Prostate gland (tissue), 2 donors: ENCODE measurements at regions not wholly inside any gene's neighbourhood (a gene's known extent, or its start where the extent isn't known, plus 50 kb on each side); places are given as distances from the start of the nearest gene placed in this dataset.

Experiments
- DNase-seq: peaks from one replicate; pipeline ENCODE4 v3.0.0-alpha.2; 2019; ENCODE audit warnings: low spot score
- H3K27ac ChIP-seq, 2 donors: fragments of 200-600 bp; sonication (generic); 2 replicates each; pipeline ENCODE4 v1.5.1; 2017 to 2019
- H3K27me3 ChIP-seq: fragments of 200-600 bp; sonication (generic); replicated peaks from 2 replicates; pipeline ENCODE4 v1.5.1; 2019; ENCODE audit not compliant: insufficient read depth
- H3K36me3 ChIP-seq, 2 donors: fragments of 200-600 bp; sonication (generic); 1 replicate in 1 of 2; 2 replicates in 1 of 2; pipeline versions ENCODE4 v1.5.1 to v1.8.1; 2017 to 2019
- H3K4me1 ChIP-seq: fragments of 200-600 bp; sonication (generic); replicated peaks from 2 replicates; pipeline ENCODE4 v1.5.1; 2019
- H3K4me3 ChIP-seq, 2 donors: fragments of 200-600 bp; sonication (generic); 2 replicates each; pipeline ENCODE4 v1.5.1; 2017 to 2019
- H3K9me3 ChIP-seq: fragments of 200-600 bp; sonication (generic); 2 replicates; pipeline ENCODE4 v1.5.1; 2017
- POLR2A ChIP-seq: fragments of 450-650 bp; IDR thresholded peaks from one replicate; pipeline ENCODE4 v1.6.1; 2016; ENCODE audit warnings: antibody characterized with exemption, mild to moderate bottlenecking
- POLR2AphosphoS5 ChIP-seq: sonication (generic); formaldehyde crosslinking; IDR thresholded peaks from one replicate; pipeline ENCODE4 v1.6.1; 2017; ENCODE audit warnings: antibody characterized with exemption
- WGBS: methylation state at CpG from one replicate; pipeline ENCODE4 v1.1.5; 2018; 5-methylcytosine and 5-hydroxymethylcytosine counted together
- intact Hi-C: fragments of 100-400 bp; cut with DNase I; formaldehyde crosslinking; loops from one replicate; pipeline ENCODE4 v1.14.2; 2022
- TF ChIP-seq, protein P1 (sequence below), 4 experiments: fragments of 200-600 bp in 2 of 4; fragments of 450-650 bp in 2 of 4; sonication (generic) in 2 of 4; IDR thresholded peaks; 1 replicate in 3 of 4; 2 replicates in 1 of 4; pipeline ENCODE4 v1.5.1; 2016 to 2019; ENCODE audit warnings: antibody characterized with exemption in 4 of 4, mild to moderate bottlenecking in 2 of 4, moderate library complexity in 2 of 4

DNA sequence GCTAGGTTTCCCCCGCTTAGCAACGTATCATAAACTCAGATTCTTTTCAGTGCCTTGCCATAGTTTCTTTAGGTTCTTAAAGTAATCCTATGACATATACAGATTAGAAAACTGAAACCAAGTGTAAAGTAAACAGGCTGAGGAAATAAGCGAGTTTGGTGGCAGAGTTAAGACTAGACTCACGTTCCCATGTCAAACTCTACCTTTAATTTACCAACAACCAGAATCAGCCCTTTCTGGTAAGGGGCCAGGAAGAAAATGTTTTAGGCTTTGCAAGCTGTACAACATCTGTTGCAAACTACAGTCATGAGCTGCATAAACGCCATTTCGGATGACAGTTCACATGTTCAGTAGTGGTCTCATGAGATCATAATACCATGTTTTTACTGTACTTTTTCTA lies 128.0 kb upstream of the PRICKLE2 start:
- intact Hi-C loops = no loop called here
- no peaks in the 10 kb centered on the region for H3K4me1 ChIP-seq
- DNase-seq = no peak
- H3K9me3 ChIP-seq = no peaks in the 10 kb centered on the region
- TF ChIP-seq POLR2A (no peak), POLR2AphosphoS5 (no peak)
- TF ChIP-seq, protein P1, sequence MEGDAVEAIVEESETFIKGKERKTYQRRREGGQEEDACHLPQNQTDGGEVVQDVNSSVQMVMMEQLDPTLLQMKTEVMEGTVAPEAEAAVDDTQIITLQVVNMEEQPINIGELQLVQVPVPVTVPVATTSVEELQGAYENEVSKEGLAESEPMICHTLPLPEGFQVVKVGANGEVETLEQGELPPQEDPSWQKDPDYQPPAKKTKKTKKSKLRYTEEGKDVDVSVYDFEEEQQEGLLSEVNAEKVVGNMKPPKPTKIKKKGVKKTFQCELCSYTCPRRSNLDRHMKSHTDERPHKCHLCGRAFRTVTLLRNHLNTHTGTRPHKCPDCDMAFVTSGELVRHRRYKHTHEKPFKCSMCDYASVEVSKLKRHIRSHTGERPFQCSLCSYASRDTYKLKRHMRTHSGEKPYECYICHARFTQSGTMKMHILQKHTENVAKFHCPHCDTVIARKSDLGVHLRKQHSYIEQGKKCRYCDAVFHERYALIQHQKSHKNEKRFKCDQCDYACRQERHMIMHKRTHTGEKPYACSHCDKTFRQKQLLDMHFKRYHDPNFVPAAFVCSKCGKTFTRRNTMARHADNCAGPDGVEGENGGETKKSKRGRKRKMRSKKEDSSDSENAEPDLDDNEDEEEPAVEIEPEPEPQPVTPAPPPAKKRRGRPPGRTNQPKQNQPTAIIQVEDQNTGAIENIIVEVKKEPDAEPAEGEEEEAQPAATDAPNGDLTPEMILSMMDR (IDR thresholded peaks at IDR 0.05) = no peak
- 55% methylated on average over 6 of the region's 6 CpGs for WGBS
- H3K36me3 ChIP-seq = no peaks in the 10 kb centered on the region
- no peak overlapping the region for H3K4me3 ChIP-seq
- no peak overlapping the region for H3K27ac ChIP-seq
- H3K27me3 ChIP-seq = no peaks in the 10 kb centered on the region

DNA sequence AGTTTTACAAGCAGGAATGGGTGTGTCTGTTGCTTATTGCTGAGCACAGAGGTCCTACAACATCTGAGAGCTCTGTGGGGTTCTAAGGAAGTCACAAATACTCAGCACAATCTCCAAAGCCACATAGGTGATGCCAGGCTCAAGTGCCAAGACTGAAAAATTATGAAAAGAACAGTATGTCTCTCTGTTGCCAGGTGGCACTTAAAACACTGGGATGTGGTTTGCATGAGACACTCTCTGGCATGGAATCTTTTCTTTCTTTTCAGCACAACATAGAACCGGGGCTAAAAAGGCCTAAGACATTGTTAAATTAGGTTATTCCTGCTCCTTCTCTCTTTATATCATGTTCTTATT lies 127.3 kb upstream of the PRICKLE2 start:
- Histone ChIP-seq H3K27ac (no peak overlapping the region), H3K36me3 (no peaks in the 10 kb centered on the region), H3K4me3 (no peak overlapping the region), H3K4me1 (no peaks in the 10 kb centered on the region), H3K9me3 (no peaks in the 10 kb centered on the region), H3K27me3 (no peaks in the 10 kb centered on the region)
- DNase-seq = no peak
- intact Hi-C loops = no loop called here
- WGBS = 34% methylated on average over 1 of the region's 1 CpG
- TF ChIP-seq POLR2AphosphoS5 = no peak
- TF ChIP-seq POLR2A = no peak
- TF ChIP-seq, protein P1 (IDR thresholded peaks at IDR 0.05) = no peak

DNA sequence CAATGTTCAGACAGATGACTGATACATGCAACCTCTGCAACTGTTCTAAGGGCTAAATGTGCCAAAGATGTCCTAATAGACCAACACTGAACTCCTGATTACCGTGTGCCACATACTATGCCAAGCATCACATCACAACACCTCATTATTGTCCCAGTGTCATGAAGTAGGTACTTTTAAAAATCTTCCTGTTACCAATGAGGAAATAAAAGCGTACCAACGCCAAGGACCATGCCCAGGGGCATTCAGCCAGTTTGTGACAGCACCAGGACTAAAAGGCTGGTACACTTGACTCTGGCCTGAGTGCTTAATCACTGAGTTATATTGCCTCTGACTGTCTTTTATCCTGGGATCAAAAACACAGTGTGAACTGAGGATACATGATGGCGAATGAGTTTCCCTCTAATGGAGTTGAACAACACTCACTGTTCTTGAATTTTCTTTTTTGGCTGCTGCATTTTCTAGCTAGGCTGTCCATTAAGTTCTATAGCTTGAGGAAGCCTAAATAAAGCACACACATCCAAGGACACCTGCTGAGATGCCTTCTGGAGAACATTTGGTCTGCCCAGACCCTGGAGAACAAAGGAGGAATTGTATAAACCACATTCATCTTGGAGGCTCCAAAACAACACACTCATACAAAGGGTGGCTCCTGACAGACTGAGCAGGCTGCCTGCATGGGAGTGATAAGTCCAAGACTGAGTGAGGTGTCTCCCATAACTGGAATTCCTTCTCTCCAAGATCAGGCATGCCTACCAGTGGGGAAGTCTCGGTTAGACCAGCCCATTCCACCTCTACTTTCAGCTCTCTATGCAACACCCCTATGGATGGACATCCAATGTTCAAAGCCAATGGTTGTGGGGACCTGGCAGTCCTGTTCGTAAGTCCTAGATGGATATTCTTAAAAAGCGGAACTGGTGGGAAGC lies 126.7 kb upstream of the PRICKLE2 start:
- Histone ChIP-seq H3K9me3 (no peaks in the 10 kb centered on the region), H3K36me3 (no peaks in the 10 kb centered on the region), H3K4me3 (no peak overlapping the region), H3K4me1 (no peaks in the 10 kb centered on the region), H3K27ac (no peak overlapping the region), H3K27me3 (no peaks in the 10 kb centered on the region)
- intact Hi-C loops = no loop called here
- no peak for DNase-seq
- TF ChIP-seq, protein P1 (IDR thresholded peaks at IDR 0.05) = no peak
- no peak for TF ChIP-seq POLR2AphosphoS5
- TF ChIP-seq POLR2A = no peak
- 55% methylated on average over 7 of the region's 7 CpGs for WGBS

DNA sequence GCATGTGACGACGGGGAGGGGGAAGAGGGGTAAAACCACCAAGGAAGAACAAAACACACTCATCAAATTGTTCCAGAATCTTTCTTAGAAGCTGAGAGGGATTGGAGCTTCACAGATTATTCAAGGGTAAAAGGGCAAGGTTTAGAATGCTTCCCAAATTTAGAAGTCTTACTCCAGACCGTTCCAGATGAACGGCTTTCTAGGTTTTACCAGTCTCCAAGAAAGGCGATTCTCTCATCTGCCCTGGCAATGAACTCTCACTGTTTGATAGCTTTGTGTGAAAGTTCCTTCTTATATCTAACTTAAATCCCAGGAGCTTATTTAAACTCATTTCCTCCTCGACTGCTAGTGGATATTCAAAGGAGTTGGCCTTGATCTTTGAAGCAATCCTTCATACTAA lies 124.3 kb upstream of the PRICKLE2 start:
- no peak overlapping the region for H3K27ac ChIP-seq
- TF ChIP-seq POLR2AphosphoS5 (no peak), POLR2A (no peak)
- TF ChIP-seq, protein P1 (IDR thresholded peaks at IDR 0.05) = no peak
- DNase-seq = no peak
- H3K4me1 ChIP-seq = no peaks in the 10 kb centered on the region
- H3K9me3 ChIP-seq = no peaks in the 10 kb centered on the region
- WGBS = 64% methylated on average over 6 of the region's 6 CpGs
- no peaks in the 10 kb centered on the region for H3K36me3 ChIP-seq
- intact Hi-C loops = loop anchor here (10.0 kb wide), 1 partner anchor 155 kb away; no protein-coding TSS in a partner anchor
- H3K27me3 ChIP-seq = no peaks in the 10 kb centered on the region
- H3K4me3 ChIP-seq = no peak overlapping the region

DNA sequence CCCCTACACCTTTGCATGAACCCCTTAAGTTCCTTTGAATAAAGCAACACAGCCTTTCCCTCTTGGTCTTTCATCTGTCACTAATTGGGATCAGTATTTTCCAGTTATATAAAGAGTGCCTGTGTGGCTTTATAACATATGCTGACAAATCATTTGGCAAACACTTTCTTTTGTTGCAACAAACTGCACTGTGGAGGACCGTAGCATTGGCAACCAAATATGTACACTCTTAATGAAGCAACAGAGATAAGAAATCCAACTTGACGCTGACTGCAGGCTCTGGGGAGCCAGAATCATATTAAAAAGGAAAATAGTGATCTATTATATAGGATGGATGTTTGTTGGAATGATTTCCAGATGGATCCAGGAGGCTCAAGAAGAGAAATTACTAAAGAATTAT lies 120.1 kb upstream of the PRICKLE2 start:
- WGBS = 12% methylated on average over 2 of the region's 2 CpGs
- intact Hi-C loops = loop anchor here (10.0 kb wide), 1 partner anchor 151 kb away; no protein-coding TSS in a partner anchor
- H3K9me3 ChIP-seq = no peaks in the 10 kb centered on the region
- TF ChIP-seq POLR2A (no peak), POLR2AphosphoS5 (no peak)
- TF ChIP-seq, protein P1 (IDR thresholded peaks at IDR 0.05) = no peak
- no peak overlapping the region for H3K4me3 ChIP-seq
- H3K36me3 ChIP-seq = no peaks in the 10 kb centered on the region
- H3K27me3 ChIP-seq = no peaks in the 10 kb centered on the region
- H3K27ac ChIP-seq = peak overlapping the region in 1 of 2 donors; percentile 38
- no peaks in the 10 kb centered on the region for H3K4me1 ChIP-seq
- DNase-seq = no peak
